ENCODE measurements at regions not wholly inside any gene's neighbourhood (a gene's known extent, or its start where the extent isn't known, plus 50 kb on each side); places are given as distances from the start of the nearest gene placed in this dataset.

- TF ChIP-seq BHLHE40 (IDR thresholded peaks at IDR 0.05; ENCODE audit: borderline replicate concordance) (no peak), SUZ12 (IDR thresholded peaks at IDR 0.05) (no peak), PKNOX1 (IDR thresholded peaks at IDR 0.05) (no peak), ARNT (IDR thresholded peaks at IDR 0.05) (no peak), HDGF (IDR thresholded peaks at IDR 0.05; ENCODE audit: borderline replicate concordance) (no peak), LEF1 (IDR thresholded peaks at IDR 0.05; ENCODE audit: borderline replicate concordance) (no peak), NFRKB (IDR thresholded peaks at IDR 0.05) (no peak)
- ChIA-PET CTCF (no interaction called here), POLR2A (no interaction called here)
- DNase-seq (ENCODE audit: extremely low spot score): no peak
Observed at GRCh38 chr6:165753506-165753905, 90.5 kb upstream of the PDE10A start.

- CTCF ChIA-PET: no interaction called here
- TF ChIP-seq FOXK2 (IDR thresholded peaks at IDR 0.05) (no peak), FOXA1 (IDR thresholded peaks at IDR 0.05) (no peak), PKNOX1 (IDR thresholded peaks at IDR 0.05) (no peak), TARDBP (IDR thresholded peaks at IDR 0.05) (no peak), SUZ12 (IDR thresholded peaks at IDR 0.05) (no peak), CTBP1 (IDR thresholded peaks at IDR 0.05; ENCODE audit: borderline replicate concordance) (no peak), HDGF (IDR thresholded peaks at IDR 0.05; ENCODE audit: borderline replicate concordance) (no peak), LEF1 (IDR thresholded peaks at IDR 0.05; ENCODE audit: borderline replicate concordance) (no peak), L3MBTL2 (conservative IDR thresholded peaks at IDR 0.05) (no peak)
- POLR2A ChIA-PET: no interaction called here
- DNase-seq (ENCODE audit: extremely low spot score): no peak
Observed at GRCh38 chr6:165752451-165752850, 89.4 kb upstream of the PDE10A start.

- POLR2A ChIA-PET: no interaction called here
- TF ChIP-seq HDGF (IDR thresholded peaks at IDR 0.05; ENCODE audit: borderline replicate concordance): no peak
- TF ChIP-seq BHLHE40 (IDR thresholded peaks at IDR 0.05; ENCODE audit: borderline replicate concordance): no peak
- no peak for TF ChIP-seq FOXK2 (IDR thresholded peaks at IDR 0.05)
- no peak for TF ChIP-seq NFRKB (IDR thresholded peaks at IDR 0.05)
- no peak for TF ChIP-seq L3MBTL2 (conservative IDR thresholded peaks at IDR 0.05)
- TF ChIP-seq LEF1 (IDR thresholded peaks at IDR 0.05; ENCODE audit: borderline replicate concordance): no peak
- TF ChIP-seq ARNT (IDR thresholded peaks at IDR 0.05): no peak
- no peak for TF ChIP-seq CTBP1 (IDR thresholded peaks at IDR 0.05; ENCODE audit: borderline replicate concordance)
- no peak for TF ChIP-seq FOXA1 (IDR thresholded peaks at IDR 0.05)
- no peak for TF ChIP-seq ELF4 (IDR thresholded peaks at IDR 0.05)
- no peak for TF ChIP-seq ZNF384 (IDR thresholded peaks at IDR 0.05)
- no peak for TF ChIP-seq TARDBP (IDR thresholded peaks at IDR 0.05)
- TF ChIP-seq SP1 (IDR thresholded peaks at IDR 0.05): no peak
- TF ChIP-seq FOXM1 (IDR thresholded peaks at IDR 0.05; ENCODE audit: borderline replicate concordance): no peak
- TF ChIP-seq PKNOX1 (IDR thresholded peaks at IDR 0.05): no peak
- TF ChIP-seq SUZ12 (IDR thresholded peaks at IDR 0.05): no peak
- CTCF ChIA-PET: no interaction called here
- no peak for DNase-seq (ENCODE audit: extremely low spot score)
Observed at GRCh38 chr6:165751486-165751885, 88.4 kb upstream of the PDE10A start.

GRCh38 chr6:165749163-165749562, 86.1 kb upstream of the PDE10A start:
- CTCF ChIA-PET: no interaction called here
- no peak for DNase-seq (ENCODE audit: extremely low spot score)
- no peak for TF ChIP-seq L3MBTL2 (conservative IDR thresholded peaks at IDR 0.05)
- TF ChIP-seq FOXM1 (IDR thresholded peaks at IDR 0.05; ENCODE audit: borderline replicate concordance): no peak
- no peak for TF ChIP-seq FOXK2 (IDR thresholded peaks at IDR 0.05)
- TF ChIP-seq ZNF384 (IDR thresholded peaks at IDR 0.05): no peak
- TF ChIP-seq NFRKB (IDR thresholded peaks at IDR 0.05): no peak
- no peak for TF ChIP-seq TARDBP (IDR thresholded peaks at IDR 0.05)
- TF ChIP-seq PKNOX1 (IDR thresholded peaks at IDR 0.05): no peak
- TF ChIP-seq HDGF (IDR thresholded peaks at IDR 0.05; ENCODE audit: borderline replicate concordance): no peak
- no peak for TF ChIP-seq LEF1 (IDR thresholded peaks at IDR 0.05; ENCODE audit: borderline replicate concordance)
- no peak for TF ChIP-seq CTBP1 (IDR thresholded peaks at IDR 0.05; ENCODE audit: borderline replicate concordance)
- TF ChIP-seq ARNT (IDR thresholded peaks at IDR 0.05): no peak
- TF ChIP-seq SP1 (IDR thresholded peaks at IDR 0.05): no peak
- no peak for TF ChIP-seq SUZ12 (IDR thresholded peaks at IDR 0.05)
- no peak for TF ChIP-seq BHLHE40 (IDR thresholded peaks at IDR 0.05; ENCODE audit: borderline replicate concordance)
- no peak for TF ChIP-seq ELF4 (IDR thresholded peaks at IDR 0.05)
- no peak for TF ChIP-seq FOXA1 (IDR thresholded peaks at IDR 0.05)
- POLR2A ChIA-PET: no interaction called here

DNA sequence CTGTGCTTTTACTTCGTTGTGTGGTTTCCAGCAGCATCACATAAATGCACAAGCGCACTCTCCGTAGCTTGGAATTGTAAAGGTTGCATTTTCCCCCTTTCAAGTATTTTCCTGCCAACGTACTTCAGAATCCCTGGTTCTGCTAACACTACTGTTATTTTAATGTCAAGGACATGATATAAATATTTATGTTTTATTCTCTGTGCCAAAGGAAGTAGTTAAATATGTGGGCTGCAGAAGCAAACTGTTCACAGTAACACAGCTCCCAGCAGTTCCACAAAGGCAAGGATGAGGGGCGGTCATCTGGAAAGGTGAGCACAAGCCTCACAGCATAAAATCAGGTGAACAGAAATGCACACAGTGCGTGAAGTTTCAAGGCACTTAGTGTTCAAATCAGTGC, 85.3 kb upstream of the PDE10A start:
- TF ChIP-seq FOXA1 (IDR thresholded peaks at IDR 0.05): no peak
- TF ChIP-seq FOXK2 (IDR thresholded peaks at IDR 0.05): no peak
- TF ChIP-seq ARNT (IDR thresholded peaks at IDR 0.05): no peak
- ChIA-PET CTCF (no interaction called here), POLR2A (no interaction called here)
- DNase-seq (ENCODE audit: extremely low spot score): no peak

DNA sequence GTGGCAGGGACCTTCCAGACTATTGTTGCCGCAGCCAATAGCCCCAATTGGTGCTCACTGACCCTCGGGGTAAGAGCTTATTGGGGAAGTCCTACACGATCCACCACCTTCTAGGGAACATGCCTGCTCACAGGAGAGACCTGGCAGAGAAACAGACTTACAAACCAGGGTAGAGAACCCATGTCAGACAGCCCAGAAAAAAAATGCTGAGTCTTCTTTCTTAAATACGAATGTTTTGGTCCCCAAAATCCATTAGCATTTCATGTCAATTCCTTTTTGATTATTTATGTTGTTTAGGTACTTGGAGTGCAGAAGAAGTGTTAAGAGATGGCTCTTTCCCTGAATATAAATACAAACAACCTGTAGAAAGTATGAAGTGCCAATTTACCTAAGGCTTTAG, 84.9 kb upstream of the PDE10A start:
- ChIA-PET POLR2A (no interaction called here), CTCF (interaction anchor here (0.7 kb wide), 1 partner anchor 1564 kb away, joined by 3 read pairs; no protein-coding TSS in a partner anchor)
- no peak for TF ChIP-seq SUZ12 (IDR thresholded peaks at IDR 0.05)
- no peak for TF ChIP-seq NFRKB (IDR thresholded peaks at IDR 0.05)
- no peak for TF ChIP-seq CTBP1 (IDR thresholded peaks at IDR 0.05; ENCODE audit: borderline replicate concordance)
- no peak for TF ChIP-seq LEF1 (IDR thresholded peaks at IDR 0.05; ENCODE audit: borderline replicate concordance)
- no peak for TF ChIP-seq FOXM1 (IDR thresholded peaks at IDR 0.05; ENCODE audit: borderline replicate concordance)
- no peak for TF ChIP-seq ELF4 (IDR thresholded peaks at IDR 0.05)
- TF ChIP-seq PKNOX1 (IDR thresholded peaks at IDR 0.05): no peak
- no peak for TF ChIP-seq FOXA1 (IDR thresholded peaks at IDR 0.05)
- TF ChIP-seq BHLHE40 (IDR thresholded peaks at IDR 0.05; ENCODE audit: borderline replicate concordance): no peak
- no peak for TF ChIP-seq HDGF (IDR thresholded peaks at IDR 0.05; ENCODE audit: borderline replicate concordance)

More for the DNA sequence above, 84.9 kb upstream of the PDE10A start:
- no peak for DNase-seq (ENCODE audit: extremely low spot score)

All from HEK293T (cell line).